CD4-positive, alpha-beta T cell (primary cell): ENCODE measurements at regions not wholly inside any gene's neighbourhood (a gene's known extent, or its start where the extent isn't known, plus 50 kb on each side); places are given as distances from the start of the nearest gene placed in this dataset.

Experiments used
- ATAC-seq: fragments of 200-7000 bp; cut with Tn5 transposase; one replicate; pipeline ENCODE4 v1.10.0; 2022; ENCODE audit warnings: mild to moderate bottlenecking; ENCODE audit not compliant: poor library complexity
- CTCF ChIA-PET: fragments of 350-600 bp; sonication (Branson Sonifier 250); formaldehyde crosslinking; loops from one replicate; lab custom pipeline; 2021; ENCODE audit warnings: antibody characterized with exemption, inconsistent platforms; lab: Charles Lee
- POLR2A ChIA-PET: fragments of 350-600 bp; sonication (Branson Sonifier 250); formaldehyde crosslinking; loops from one replicate; lab custom pipeline; 2021; ENCODE audit warnings: antibody characterized with exemption, inconsistent platforms; lab: Charles Lee
- DNase-seq, 14 experiments: peaks; one replicate each; pipeline ENCODE4 v3.0.0-alpha.2; 2013 to 2020; ENCODE audit warnings: mixed read lengths in 2 of 14
- H3K27ac ChIP-seq, 2 donors: one replicate each; pipeline versions ENCODE4 v1.5.1 to v1.7.0; 2013; ENCODE audit warnings: low read length in 2 of 2, low read depth in 1 of 2, mild to moderate bottlenecking in 1 of 2
- H3K27me3 ChIP-seq, 2 experiments: 1 replicate in 1 of 2; 2 replicates in 1 of 2; pipeline versions ENCODE4 v1.6.1 to v1.7.0; 2013; ENCODE audit warnings: low read length in 2 of 2, control low read depth in 1 of 2, mild to moderate bottlenecking in 1 of 2, moderate library complexity in 1 of 2; ENCODE audit not compliant: insufficient read depth in 2 of 2, control insufficient read depth in 1 of 2
- H3K36me3 ChIP-seq: one replicate; pipeline ENCODE4 v1.6.1; 2013; ENCODE audit warnings: low read length, control low read depth; ENCODE audit not compliant: insufficient read depth
- H3K4me1 ChIP-seq: one replicate; pipeline ENCODE4 v1.6.1; 2013; ENCODE audit warnings: low read length, control low read depth; ENCODE audit not compliant: insufficient read depth
- H3K4me3 ChIP-seq: one replicate; pipeline ENCODE4 v1.5.1; 2013; ENCODE audit warnings: mild to moderate bottlenecking, low read length, moderate library complexity
- H3K9me3 ChIP-seq, 2 experiments: 1 replicate in 1 of 2; 2 replicates in 1 of 2; pipeline versions ENCODE4 v1.6.1 to v1.7.0; 2013; ENCODE audit warnings: low read length in 2 of 2, mild to moderate bottlenecking in 2 of 2, control low read depth in 1 of 2, moderate library complexity in 1 of 2; ENCODE audit not compliant: control insufficient read depth in 1 of 2, insufficient read depth in 1 of 2
- H3K27ac Mint-ChIP-seq: one replicate; pipeline ENCODE4 v1.8.0; 2020; ENCODE audit warnings: mixed read lengths
- H3K27me3 Mint-ChIP-seq: one replicate; pipeline ENCODE4 v1.8.0; 2021; ENCODE audit warnings: mixed read lengths
- H3K36me3 Mint-ChIP-seq: one replicate; pipeline ENCODE4 v1.8.0; 2021; ENCODE audit warnings: low read depth, mixed read lengths
- H3K4me1 Mint-ChIP-seq: one replicate; pipeline ENCODE4 v1.8.0; 2021; ENCODE audit warnings: low read depth, mixed read lengths
- H3K4me3 Mint-ChIP-seq: one replicate; pipeline ENCODE4 v1.8.0; 2020; ENCODE audit warnings: mild to moderate bottlenecking, mixed read lengths
- H3K9me3 Mint-ChIP-seq: one replicate; pipeline ENCODE4 v1.8.0; 2020; ENCODE audit warnings: mixed read lengths
- intact Hi-C, 2 experiments: fragments of 100-400 bp; cut with DNase I in 1 of 2; cut with micrococcal nuclease in 1 of 2; formaldehyde crosslinking; loops; one replicate each; pipeline versions ENCODE4 v1.15.1 to v1.9.0; 2023 to 2025; cut with DNase I, micrococcal nuclease
- TF ChIP-seq, protein P1 (sequence below): fragments of 200-600 bp; IDR thresholded peaks from one replicate; pipeline ENCODE4 v1.8.0; 2022; ENCODE audit warnings: antibody characterized with exemption, mild to moderate bottlenecking

DNA sequence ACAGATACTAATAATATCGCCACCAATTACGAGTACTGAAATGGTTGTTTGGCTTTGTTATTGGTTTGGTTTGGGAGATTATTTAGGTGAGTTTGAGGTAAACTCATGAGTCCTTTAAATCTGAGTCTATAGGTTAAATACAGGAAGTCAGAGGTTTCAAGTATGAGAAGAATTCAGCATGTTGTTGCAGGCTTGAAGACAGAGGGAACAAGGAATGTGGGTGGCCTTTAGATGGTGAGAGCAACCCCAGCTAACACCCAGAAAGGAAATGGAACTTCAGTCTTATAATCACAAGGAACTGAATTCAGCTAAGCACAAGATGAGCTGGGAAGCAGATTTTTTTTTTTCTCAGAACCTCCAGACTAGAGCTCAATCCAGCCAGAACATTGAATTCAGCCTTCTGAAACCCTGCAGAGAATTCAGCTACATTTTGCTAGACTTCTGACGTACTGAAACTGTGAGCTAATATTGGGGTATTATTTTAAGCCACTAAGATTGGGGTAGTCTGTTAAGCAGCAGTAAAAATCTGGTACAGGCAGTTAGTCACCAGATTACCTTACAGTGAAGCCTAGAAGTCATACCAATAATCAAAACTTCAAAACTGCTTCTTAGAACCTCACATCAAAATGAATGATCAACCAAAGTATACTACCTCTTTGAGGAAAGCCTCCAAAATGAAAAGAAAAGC is 216.0 kb upstream of the PUM3 start:
- Histone ChIP-seq H3K27ac (no peak overlapping the region), H3K27me3 (no peaks in the 10 kb centered on the region), H3K4me1 (no peaks in the 10 kb centered on the region), H3K36me3 (no peaks in the 10 kb centered on the region), H3K9me3 (no peaks in the 10 kb centered on the region), H3K4me3 (no peak overlapping the region)
- intact Hi-C loops = no loop called here
- H3K4me1 Mint-ChIP-seq = no peaks in the 10 kb centered on the region
- H3K27ac Mint-ChIP-seq = no peak overlapping the region
- ChIA-PET POLR2A (no interaction called here), CTCF (no interaction called here)
- TF ChIP-seq, protein P1, sequence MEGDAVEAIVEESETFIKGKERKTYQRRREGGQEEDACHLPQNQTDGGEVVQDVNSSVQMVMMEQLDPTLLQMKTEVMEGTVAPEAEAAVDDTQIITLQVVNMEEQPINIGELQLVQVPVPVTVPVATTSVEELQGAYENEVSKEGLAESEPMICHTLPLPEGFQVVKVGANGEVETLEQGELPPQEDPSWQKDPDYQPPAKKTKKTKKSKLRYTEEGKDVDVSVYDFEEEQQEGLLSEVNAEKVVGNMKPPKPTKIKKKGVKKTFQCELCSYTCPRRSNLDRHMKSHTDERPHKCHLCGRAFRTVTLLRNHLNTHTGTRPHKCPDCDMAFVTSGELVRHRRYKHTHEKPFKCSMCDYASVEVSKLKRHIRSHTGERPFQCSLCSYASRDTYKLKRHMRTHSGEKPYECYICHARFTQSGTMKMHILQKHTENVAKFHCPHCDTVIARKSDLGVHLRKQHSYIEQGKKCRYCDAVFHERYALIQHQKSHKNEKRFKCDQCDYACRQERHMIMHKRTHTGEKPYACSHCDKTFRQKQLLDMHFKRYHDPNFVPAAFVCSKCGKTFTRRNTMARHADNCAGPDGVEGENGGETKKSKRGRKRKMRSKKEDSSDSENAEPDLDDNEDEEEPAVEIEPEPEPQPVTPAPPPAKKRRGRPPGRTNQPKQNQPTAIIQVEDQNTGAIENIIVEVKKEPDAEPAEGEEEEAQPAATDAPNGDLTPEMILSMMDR = no peak
- DNase-seq = no peak
- no peaks in the 10 kb centered on the region for H3K36me3 Mint-ChIP-seq
- H3K27me3 Mint-ChIP-seq = no peaks in the 10 kb centered on the region
- H3K9me3 Mint-ChIP-seq = no peaks in the 10 kb centered on the region
- no peak for ATAC-seq
- H3K4me3 Mint-ChIP-seq = no peak overlapping the region

DNA sequence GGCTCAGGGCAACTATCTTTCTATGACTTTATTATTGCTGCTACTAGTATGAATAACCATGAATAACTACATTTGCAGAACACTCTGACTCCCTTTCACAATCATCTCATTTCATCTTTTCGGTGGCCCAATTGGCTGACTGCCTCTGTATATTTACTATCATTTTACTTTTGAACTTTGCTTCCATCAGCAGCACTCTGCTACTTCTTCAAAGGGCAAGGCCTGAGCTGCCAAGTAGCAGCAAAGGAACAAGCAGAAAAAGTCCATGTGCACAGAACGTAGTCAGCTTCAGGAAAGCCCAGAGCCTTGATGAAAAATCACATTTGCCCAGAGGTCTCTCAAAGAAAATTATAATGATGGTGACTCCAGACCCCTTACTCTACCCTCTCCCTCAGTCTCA is 214.5 kb upstream of the PUM3 start:
- Mint-ChIP-seq H3K4me3 (no peak overlapping the region), H3K36me3 (no peaks in the 10 kb centered on the region), H3K4me1 (no peaks in the 10 kb centered on the region), H3K27ac (no peak overlapping the region), H3K27me3 (no peaks in the 10 kb centered on the region), H3K9me3 (no peaks in the 10 kb centered on the region)
- ChIA-PET CTCF (no interaction called here), POLR2A (no interaction called here)
- Histone ChIP-seq H3K4me3 (no peak overlapping the region), H3K27ac (no peak overlapping the region), H3K9me3 (no peaks in the 10 kb centered on the region), H3K4me1 (no peaks in the 10 kb centered on the region), H3K27me3 (no peaks in the 10 kb centered on the region), H3K36me3 (no peaks in the 10 kb centered on the region)
- intact Hi-C loops = no loop called here
- TF ChIP-seq, protein P1 = no peak
- no peak for DNase-seq
- ATAC-seq = no peak

DNA sequence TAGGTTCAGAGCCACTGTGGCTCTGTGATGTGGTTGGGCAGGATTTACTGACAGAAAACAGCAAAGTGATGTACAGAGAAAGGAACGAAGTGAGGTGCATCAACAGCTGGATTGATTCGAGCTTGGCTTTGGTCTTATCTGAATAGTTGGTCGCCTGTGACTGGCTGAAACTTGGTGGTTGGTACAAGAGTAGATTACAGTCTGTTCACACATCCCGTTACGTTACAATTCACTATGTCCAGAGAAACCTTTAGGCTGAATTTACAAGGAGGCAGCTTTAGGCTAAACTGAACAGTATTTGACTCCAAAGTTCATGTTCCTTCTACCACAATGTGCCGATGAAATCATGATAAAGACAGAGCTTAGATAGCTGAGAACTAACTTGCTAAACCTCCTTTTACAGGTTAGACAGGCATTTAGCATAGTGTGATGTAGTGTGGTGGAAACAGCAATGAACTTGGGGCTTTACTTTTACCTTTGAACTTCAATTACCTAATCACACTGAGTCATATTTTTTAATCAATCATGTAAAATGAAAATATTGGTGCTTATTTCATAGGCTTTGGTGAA is 210.2 kb upstream of the PUM3 start:
- TF ChIP-seq, protein P1 = no peak
- no peaks in the 10 kb centered on the region for H3K9me3 Mint-ChIP-seq
- Histone ChIP-seq H3K9me3 (no peaks in the 10 kb centered on the region), H3K36me3 (no peaks in the 10 kb centered on the region), H3K27me3 (no peaks in the 10 kb centered on the region), H3K27ac (no peak overlapping the region), H3K4me1 (no peaks in the 10 kb centered on the region), H3K4me3 (no peak overlapping the region)
- ChIA-PET CTCF (no interaction called here), POLR2A (interaction anchor here (0.5 kb wide), 1 partner anchor 81 kb away, joined by 4 read pairs; no protein-coding TSS in a partner anchor)
- DNase-seq (no peak), ATAC-seq (no peak)
- intact Hi-C loops = no loop called here
- H3K27ac Mint-ChIP-seq = no peak overlapping the region
- H3K27me3 Mint-ChIP-seq = no peaks in the 10 kb centered on the region
- H3K4me3 Mint-ChIP-seq = no peak overlapping the region
- H3K36me3 Mint-ChIP-seq = no peaks in the 10 kb centered on the region
- no peaks in the 10 kb centered on the region for H3K4me1 Mint-ChIP-seq
